Muscle layer of duodenum (tissue), 2 donors: ENCODE measurements at regions not wholly inside any gene's neighbourhood (a gene's known extent, or its start where the extent isn't known, plus 50 kb on each side); places are given as distances from the start of the nearest gene placed in this dataset.

ENCODE experiments used
- H3K27ac ChIP-seq: one replicate; pipeline ENCODE4 v1.7.0; 2013; ENCODE audit warnings: mild to moderate bottlenecking, low read length
- H3K27me3 ChIP-seq: one replicate; pipeline ENCODE4 v1.7.0; 2013; ENCODE audit warnings: low read depth, mild to moderate bottlenecking, control low read depth, low read length
- H3K36me3 ChIP-seq, 2 donors: one replicate each; pipeline ENCODE4 v1.7.0; 2013; ENCODE audit warnings: low read length in 2 of 2, control low read depth in 1 of 2, mild to moderate bottlenecking in 1 of 2; ENCODE audit not compliant: insufficient read depth in 2 of 2, control insufficient read depth in 1 of 2
- H3K4me1 ChIP-seq, 2 donors: one replicate each; pipeline ENCODE4 v1.7.0; 2013; ENCODE audit warnings: low read length in 2 of 2, mild to moderate bottlenecking in 2 of 2, control low read depth in 1 of 2, moderate library complexity in 1 of 2; ENCODE audit not compliant: insufficient read depth in 2 of 2, control insufficient read depth in 1 of 2
- H3K4me3 ChIP-seq, 2 donors: one replicate each; pipeline ENCODE4 v1.7.0; 2013; ENCODE audit warnings: low read length in 2 of 2, low read depth in 1 of 2, mild to moderate bottlenecking in 1 of 2
- H3K9me3 ChIP-seq, 2 donors: one replicate each; pipeline ENCODE4 v1.7.0; 2013; ENCODE audit warnings: low read length in 2 of 2, control low read depth in 1 of 2, mild to moderate bottlenecking in 1 of 2; ENCODE audit not compliant: control insufficient read depth in 1 of 2
- donor health status: healthy.

GRCh38 chr6:153956808-153957207 is 82.2 kb upstream of the OPRM1 start:
- Histone ChIP-seq H3K27me3 (no peaks in the 10 kb centered on the region), H3K27ac (no peak overlapping the region), H3K9me3 (no peaks in the 10 kb centered on the region), H3K36me3 (no peaks in the 10 kb centered on the region), H3K4me3 (no peak overlapping the region), H3K4me1 (no peaks in the 10 kb centered on the region)

DNA sequence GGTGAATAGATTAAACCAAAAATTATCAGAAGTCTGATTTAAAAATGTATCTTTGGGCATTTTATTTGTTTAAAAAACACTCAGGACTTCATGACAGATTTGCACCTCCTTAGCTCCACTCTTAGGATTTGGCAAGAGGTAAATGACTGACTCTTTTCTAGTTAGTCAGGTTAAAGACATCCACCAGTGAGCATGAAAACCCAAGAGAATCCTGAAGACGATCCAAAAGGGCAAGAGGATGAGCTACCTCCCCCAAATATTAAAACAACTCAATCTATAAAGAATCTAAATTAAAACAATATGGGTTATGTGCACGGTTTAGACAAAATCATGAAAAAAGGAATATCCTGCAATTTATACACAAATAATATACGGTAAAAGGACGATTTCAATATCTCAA is 89.4 kb upstream of the OPRM1 start:
- Histone ChIP-seq H3K36me3 (no peaks in the 10 kb centered on the region), H3K4me3 (no peak overlapping the region), H3K9me3 (no peaks in the 10 kb centered on the region)

DNA sequence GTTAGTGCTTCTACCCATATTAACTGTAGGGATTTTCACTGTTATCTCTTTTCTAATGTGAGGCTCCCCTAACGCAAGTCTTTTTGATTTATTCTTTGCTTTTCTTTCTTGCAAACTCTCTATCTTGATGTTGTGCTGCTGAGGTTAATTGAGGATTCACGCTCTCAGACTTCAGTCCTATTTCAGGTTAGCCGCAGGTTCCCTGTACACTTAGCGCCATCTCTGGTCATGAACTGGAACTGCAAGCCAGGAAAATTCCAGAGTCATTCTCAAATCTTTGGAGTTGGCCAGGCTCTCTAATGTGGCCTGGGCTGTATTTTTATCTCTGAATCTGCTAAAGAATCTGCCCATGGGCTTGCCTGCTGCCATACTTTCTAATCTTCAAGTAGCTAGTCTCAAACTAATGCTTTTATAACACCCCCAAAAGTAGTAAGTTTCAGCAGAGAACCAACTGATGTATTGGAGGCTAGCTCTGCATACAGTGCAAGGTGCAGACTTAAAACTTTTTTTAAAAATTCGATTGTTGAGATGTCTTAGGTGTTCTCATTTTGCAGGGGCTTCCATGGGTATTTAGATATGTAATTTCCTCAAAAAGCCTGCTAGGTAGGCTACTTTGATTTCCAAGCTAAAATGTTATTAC is 91.1 kb upstream of the OPRM1 start:
- H3K4me3 ChIP-seq: no peak overlapping the region
- H3K4me1 ChIP-seq: no peaks in the 10 kb centered on the region
- H3K36me3 ChIP-seq: no peaks in the 10 kb centered on the region
- H3K27ac ChIP-seq: no peak overlapping the region
- H3K27me3 ChIP-seq: no peaks in the 10 kb centered on the region
- no peaks in the 10 kb centered on the region for H3K9me3 ChIP-seq

More for the DNA sequence above, 89.4 kb upstream of the OPRM1 start:
- no peaks in the 10 kb centered on the region for H3K27me3 ChIP-seq
- H3K4me1 ChIP-seq: no peaks in the 10 kb centered on the region
- no peak overlapping the region for H3K27ac ChIP-seq

- Histone ChIP-seq H3K36me3 (no peaks in the 10 kb centered on the region), H3K27me3 (no peaks in the 10 kb centered on the region), H3K27ac (no peak overlapping the region), H3K4me1 (no peaks in the 10 kb centered on the region), H3K9me3 (no peaks in the 10 kb centered on the region), H3K4me3 (no peak overlapping the region)
These were observed 94.8 kb upstream of the OPRM1 start for GRCh38 chr6:153944201-153944600.

DNA sequence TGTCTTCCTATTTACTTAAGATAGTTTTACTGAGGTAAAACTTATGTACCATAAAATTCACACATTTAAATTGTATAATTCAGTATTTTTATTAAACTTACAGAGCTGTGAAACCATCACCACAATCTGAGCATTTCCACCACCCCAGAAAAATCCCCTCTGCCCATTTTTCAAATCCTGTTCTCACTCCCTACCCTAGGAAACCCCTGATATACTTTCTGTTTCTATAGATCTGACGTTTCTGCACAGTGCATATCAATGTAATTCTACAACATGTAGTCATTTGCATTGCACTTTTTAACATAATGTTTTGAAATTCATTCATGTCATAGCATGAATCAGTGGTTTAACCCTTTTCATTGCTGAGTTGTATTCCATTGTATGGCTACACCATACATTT is 96.7 kb upstream of the OPRM1 start:
- Histone ChIP-seq H3K27ac (no peak overlapping the region), H3K9me3 (no peaks in the 10 kb centered on the region), H3K27me3 (no peaks in the 10 kb centered on the region), H3K36me3 (no peaks in the 10 kb centered on the region), H3K4me1 (no peaks in the 10 kb centered on the region), H3K4me3 (no peak overlapping the region)

DNA sequence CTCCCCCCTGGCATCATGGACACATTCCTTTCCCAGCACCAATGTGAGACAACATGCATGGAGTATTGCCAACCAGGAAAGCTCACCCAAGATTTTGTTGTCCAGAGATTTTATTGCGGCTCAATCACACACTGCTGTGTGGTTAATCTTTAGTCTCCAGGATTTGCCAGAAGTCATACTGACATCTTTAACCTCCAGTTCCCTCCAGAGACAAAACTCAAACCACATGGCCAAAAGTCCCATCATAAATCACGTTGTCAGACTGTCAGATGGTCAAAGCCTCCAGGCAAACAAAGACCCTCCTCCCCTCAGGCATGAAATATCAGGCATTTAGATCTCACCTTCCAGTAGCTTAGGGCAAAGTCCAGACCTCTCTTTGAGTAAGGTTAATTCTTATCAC is 97.3 kb upstream of the OPRM1 start:
- Histone ChIP-seq H3K4me3 (no peak overlapping the region), H3K27me3 (no peaks in the 10 kb centered on the region), H3K9me3 (no peaks in the 10 kb centered on the region), H3K4me1 (no peaks in the 10 kb centered on the region), H3K27ac (no peak overlapping the region), H3K36me3 (no peaks in the 10 kb centered on the region)

- Histone ChIP-seq H3K27ac (no peak overlapping the region), H3K4me3 (no peak overlapping the region), H3K36me3 (no peaks in the 10 kb centered on the region), H3K4me1 (no peaks in the 10 kb centered on the region), H3K27me3 (no peaks in the 10 kb centered on the region), H3K9me3 (no peaks in the 10 kb centered on the region)
These were observed 100.2 kb upstream of the OPRM1 start for GRCh38 chr6:153938876-153939275.

DNA sequence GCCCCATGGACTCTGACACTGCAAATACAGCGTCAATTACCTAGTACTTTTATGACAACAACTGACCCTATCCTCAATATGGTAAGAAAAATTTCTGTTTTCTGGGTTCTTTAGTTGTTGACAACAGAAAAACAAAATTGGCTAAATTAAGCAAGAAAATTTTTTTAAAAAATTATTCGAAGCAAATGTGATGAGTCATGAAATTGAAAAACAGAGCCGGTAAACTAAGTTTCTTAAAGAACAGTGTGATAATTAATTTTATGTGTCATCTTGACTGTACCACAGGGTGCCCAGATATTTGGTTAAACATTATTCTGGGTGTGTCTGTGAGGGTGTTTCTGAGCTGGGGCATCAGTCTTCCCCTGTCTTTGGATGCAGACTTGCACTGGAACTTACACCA is 107.6 kb upstream of the OPRM1 start:
- no peaks in the 10 kb centered on the region for H3K9me3 ChIP-seq
- H3K27me3 ChIP-seq: no peaks in the 10 kb centered on the region
- no peak overlapping the region for H3K4me3 ChIP-seq
- H3K27ac ChIP-seq: no peak overlapping the region
- H3K36me3 ChIP-seq: no peaks in the 10 kb centered on the region
- no peaks in the 10 kb centered on the region for H3K4me1 ChIP-seq

DNA sequence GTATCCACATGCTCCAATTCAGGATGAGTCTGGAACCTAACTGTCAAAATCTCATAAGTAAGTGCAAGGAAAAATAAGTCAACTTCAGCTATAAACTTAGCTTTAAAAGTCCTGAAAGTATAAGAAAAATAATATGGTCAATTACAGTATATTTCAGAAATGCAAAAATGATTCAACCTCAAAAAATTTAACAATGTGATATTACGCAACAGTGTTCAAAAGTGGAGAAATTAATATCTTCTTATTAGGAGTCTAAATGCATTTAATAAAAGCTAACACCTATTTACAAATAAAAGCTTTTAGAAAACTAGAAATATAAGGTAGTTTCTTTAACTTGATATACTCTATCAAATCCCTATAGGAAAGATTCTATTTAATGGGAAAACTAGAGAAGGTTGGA is 111.2 kb upstream of the OPRM1 start:
- H3K4me1 ChIP-seq: no peaks in the 10 kb centered on the region
- H3K27ac ChIP-seq: no peak overlapping the region
- H3K4me3 ChIP-seq: no peak overlapping the region
- H3K27me3 ChIP-seq: no peaks in the 10 kb centered on the region
- no peaks in the 10 kb centered on the region for H3K9me3 ChIP-seq
- no peaks in the 10 kb centered on the region for H3K36me3 ChIP-seq

- H3K4me1 ChIP-seq: no peaks in the 10 kb centered on the region
- no peak overlapping the region for H3K4me3 ChIP-seq
- H3K27me3 ChIP-seq: no peaks in the 10 kb centered on the region
- H3K27ac ChIP-seq: no peak overlapping the region
- H3K9me3 ChIP-seq: peaks cover 0 to 2% of the 10 kb centered on the region in 2 donors
- no peaks in the 10 kb centered on the region for H3K36me3 ChIP-seq
These were observed 140.5 kb upstream of the OPRM1 start for GRCh38 chr6:153898360-153899059.

DNA sequence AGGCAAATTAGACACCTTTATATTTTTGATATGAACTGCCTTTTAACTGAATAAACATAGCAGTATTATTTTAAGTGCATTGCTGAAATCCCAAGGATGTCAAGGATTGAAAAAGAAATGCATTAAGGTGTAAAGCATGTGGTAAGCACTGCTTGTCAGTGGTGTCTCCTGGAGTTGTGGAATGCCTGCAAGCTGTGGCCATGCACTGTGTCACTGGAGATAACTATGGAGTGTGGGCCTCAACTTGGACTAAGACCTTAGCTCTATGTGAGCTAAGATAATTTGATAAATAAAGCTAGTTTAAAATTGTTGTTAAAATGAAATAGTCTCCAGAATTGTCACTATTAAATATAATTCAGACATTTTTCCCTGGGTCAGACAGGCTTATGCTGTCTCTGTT is 156.6 kb upstream of the OPRM1 start:
- no peak overlapping the region for H3K4me3 ChIP-seq
- H3K36me3 ChIP-seq: no peaks in the 10 kb centered on the region
- H3K27me3 ChIP-seq: no peaks in the 10 kb centered on the region
- H3K4me1 ChIP-seq: no peaks in the 10 kb centered on the region
- no peak overlapping the region for H3K27ac ChIP-seq
- H3K9me3 ChIP-seq: no peaks in the 10 kb centered on the region

DNA sequence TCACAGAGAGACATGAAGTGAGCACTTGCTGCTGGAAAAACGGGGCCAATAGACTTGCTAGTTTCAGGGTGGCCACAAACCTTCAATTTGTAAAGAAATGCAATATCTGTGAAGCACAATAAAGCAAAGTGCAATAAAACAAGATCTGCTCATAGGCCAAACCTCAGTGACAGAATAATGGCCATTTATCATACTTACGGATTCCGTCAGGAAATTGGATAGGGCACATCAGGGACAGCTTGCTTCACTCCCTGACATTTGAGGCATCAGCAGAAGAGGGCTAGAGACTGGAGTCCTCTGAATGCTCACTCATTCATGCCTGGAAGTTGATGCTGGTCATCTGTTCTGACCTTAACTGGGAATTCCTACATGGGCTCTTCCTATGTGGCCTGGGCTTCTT is 165.5 kb upstream of the OPRM1 start:
- Histone ChIP-seq H3K27ac (no peak overlapping the region), H3K4me1 (no peaks in the 10 kb centered on the region), H3K27me3 (no peaks in the 10 kb centered on the region), H3K9me3 (no peaks in the 10 kb centered on the region), H3K4me3 (no peak overlapping the region), H3K36me3 (no peaks in the 10 kb centered on the region)
